ENCODE measurements at regions not wholly inside any gene's neighbourhood (a gene's known extent, or its start where the extent isn't known, plus 50 kb on each side); places are given as distances from the start of the nearest gene placed in this dataset.
"Not testable (repeated sequence)": the region's sequence is repeated elsewhere in the genome, so short reads cannot be mapped to it uniquely, and the experiment has no call there.

DNA sequence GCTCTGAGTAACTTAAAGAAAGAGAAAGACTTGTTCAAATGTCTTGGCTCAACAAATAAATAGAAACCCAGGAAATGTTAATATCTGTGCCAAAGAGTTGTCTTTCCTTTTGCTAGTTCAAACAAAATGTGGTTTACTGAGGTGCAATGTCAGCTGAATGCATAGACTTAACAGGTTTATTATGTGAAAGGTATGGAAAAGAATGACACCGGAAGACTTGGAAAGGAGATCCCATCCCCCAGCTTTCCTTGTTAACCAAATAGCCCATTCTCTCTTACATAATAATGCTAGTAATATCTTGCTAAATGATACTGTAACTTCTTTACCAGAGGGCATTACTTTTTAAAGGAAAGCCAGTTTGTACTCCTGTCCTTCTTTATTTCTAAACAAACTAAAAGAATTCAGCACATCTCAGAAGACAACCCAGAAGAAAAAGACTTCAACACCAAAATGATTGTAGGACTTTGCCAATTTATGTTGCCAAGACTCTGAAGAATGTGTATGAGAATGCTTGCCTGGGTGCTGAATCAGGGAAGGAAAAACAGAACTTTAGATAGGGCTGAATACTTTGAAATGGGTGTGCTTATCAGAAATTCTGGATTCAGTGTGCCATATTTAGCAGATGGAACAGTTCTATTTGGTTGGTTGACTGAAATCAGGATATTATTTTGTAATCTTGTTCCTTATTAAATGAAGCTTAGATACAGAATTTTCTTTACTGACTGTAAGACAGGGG lies 344.1 kb downstream of the TMEM38B start:
- no peak overlapping the region for H3K4me3 ChIP-seq (ENCODE audit: low read depth, low read length)
- no peak for TF ChIP-seq CTCF (IDR thresholded peaks at IDR 0.05; ENCODE audit: insufficient read depth, low read depth, low read length, missing control alignments)
- no peak for DNase-seq (ENCODE audit: low read depth)

DNA sequence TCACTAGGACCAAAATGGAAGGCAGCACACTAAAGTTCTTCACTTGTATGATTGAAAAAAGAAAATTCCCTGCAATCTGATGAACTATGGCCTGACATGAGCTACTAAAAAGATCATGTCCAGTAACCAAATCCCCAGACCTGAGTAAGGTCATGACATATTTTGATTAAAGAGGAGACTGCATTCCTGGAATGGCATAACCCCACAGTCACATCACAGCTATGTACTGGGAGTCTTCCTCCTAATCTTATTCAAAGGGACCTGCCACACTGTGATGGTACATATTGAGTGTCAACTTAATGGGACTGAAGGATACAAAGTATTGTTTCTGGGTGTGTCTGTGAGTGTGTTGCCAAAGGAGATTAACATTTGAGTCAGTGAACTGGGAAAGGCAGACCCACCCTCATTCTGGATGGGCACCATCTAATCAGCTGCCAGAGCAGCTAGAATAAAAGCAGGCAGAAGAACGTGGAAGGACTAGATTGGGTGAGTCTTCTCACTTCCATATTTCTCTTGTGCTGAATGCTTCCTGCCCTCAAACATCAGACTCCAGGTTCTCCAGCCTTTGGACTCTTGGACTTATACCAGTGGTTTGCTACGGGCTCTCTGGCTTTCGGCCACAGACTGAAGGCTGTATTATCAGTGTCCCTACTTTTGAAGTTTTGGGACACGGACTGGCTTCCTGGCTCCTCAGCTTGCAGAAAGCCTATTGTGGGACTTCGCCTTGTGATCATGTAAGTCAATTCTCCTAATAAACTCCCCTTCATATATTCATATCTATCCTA lies 345.0 kb downstream of the TMEM38B start:
- DNase-seq (ENCODE audit: low read depth), result no peak
- TF ChIP-seq CTCF (IDR thresholded peaks at IDR 0.05; ENCODE audit: insufficient read depth, low read depth, low read length, missing control alignments), result no peak
- no peak overlapping the region for H3K4me3 ChIP-seq (ENCODE audit: low read depth, low read length)

DNA sequence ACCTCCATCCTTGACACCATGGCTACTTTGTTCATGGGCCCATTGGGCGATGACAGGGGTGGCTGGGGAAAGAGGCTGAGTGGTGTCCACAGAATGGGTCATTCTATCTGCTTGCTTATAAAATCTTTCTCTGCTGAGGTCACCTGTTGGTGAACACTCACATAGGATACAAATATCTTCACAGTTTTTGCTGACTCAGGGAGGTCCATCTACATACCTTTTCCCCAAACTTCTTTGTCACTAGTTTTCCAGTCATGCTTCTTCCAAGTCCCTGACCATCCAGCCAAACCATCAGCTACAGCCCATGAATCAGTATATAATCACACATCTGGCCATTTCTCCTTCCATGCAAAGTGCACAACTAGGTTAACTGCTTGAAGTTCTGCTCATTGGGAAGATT lies 347.6 kb downstream of the TMEM38B start:
- H3K4me3 ChIP-seq (ENCODE audit: low read depth, low read length); DNase-seq (ENCODE audit: low read depth): not testable (repeated sequence)

DNA sequence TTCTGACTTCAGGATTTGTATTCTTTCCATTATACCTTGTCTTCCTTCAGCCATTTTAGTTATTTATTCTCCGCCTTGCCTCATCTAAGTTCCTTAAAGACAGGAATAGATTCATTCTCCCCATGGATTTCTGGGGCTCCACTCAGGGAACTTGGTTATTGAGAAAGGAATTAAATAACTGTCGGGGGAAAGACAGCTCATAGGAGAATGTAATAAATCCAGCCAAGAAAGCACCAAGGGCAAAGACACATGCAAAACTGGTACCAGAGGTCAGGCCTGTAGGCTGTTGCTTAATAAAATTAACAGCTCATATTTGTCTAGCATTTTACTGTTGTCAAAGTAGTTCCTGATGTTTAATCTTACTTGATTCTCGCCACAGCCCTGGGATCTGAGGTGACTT lies 357.2 kb downstream of the TMEM38B start:
- TF ChIP-seq CTCF (IDR thresholded peaks at IDR 0.05; ENCODE audit: insufficient read depth, low read depth, low read length, missing control alignments), result no peak
- no peak overlapping the region for H3K4me3 ChIP-seq (ENCODE audit: low read depth, low read length)
- DNase-seq (ENCODE audit: low read depth), result no peak

DNA sequence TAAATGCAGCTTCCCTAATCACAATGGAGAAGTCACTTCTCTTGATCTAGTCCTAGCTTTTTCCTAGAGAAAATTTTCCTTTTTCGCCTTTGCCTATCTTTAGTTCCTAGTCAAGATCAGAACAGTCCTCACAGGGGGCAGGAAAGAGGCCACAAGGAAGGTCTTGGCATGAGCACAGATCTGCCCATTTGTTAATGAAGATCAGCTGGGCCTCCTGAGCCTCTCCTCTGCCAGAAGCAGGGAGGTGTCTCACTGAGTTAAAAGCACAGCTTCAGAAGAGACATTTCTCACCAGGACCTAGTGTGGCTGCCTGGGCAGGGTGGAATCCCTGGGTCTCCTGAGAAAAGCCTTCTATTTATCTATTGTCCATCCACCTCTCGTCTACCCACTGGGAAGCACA lies 357.8 kb downstream of the TMEM38B start:
- TF ChIP-seq CTCF (IDR thresholded peaks at IDR 0.05; ENCODE audit: insufficient read depth, low read depth, low read length, missing control alignments), result no peak
- DNase-seq (ENCODE audit: low read depth), result no peak

DNA sequence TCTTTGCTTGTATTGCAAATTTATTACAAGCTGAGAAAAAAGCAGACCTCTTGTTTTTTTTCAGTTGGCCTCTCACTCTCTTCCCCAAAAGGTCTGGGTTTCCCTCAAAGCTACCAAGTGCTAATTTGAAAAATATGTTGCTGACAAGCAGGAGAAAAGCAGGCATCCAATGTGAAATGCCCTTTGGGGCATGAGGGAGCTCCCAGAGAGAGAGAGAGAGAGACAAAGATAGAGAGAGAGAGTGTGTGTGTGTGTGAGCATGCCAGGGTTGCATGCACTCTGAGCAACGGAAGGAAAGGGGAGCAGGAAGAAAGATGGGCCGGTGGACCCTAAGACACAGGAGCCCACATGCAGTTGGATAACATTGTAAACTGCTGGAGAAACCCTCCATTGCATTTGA lies 358.4 kb downstream of the TMEM38B start:
- H3K4me3 ChIP-seq (ENCODE audit: low read depth, low read length), result no peak overlapping the region
- no peak for TF ChIP-seq CTCF (IDR thresholded peaks at IDR 0.05; ENCODE audit: insufficient read depth, low read depth, low read length, missing control alignments)
- no peak for DNase-seq (ENCODE audit: low read depth)

More for the DNA sequence above, 357.8 kb downstream of the TMEM38B start:
- no peak overlapping the region for H3K4me3 ChIP-seq (ENCODE audit: low read depth, low read length)

GRCh38 chr9:106056328-106056727 lies 362.0 kb downstream of the TMEM38B start:
- no peak for TF ChIP-seq CTCF (IDR thresholded peaks at IDR 0.05; ENCODE audit: insufficient read depth, low read depth, low read length, missing control alignments)
- DNase-seq (ENCODE audit: low read depth), result no peak
- no peak overlapping the region for H3K4me3 ChIP-seq (ENCODE audit: low read depth, low read length)

Measured in GM12865 (cell line).